Renal cortical epithelial cell (primary cell): ENCODE measurements at regions not wholly inside any gene's neighbourhood (a gene's known extent, or its start where the extent isn't known, plus 50 kb on each side); places are given as distances from the start of the nearest gene placed in this dataset.
A peak's percentile ranks its signal among the peaks of the same experiment; 100 is the strongest.

Source experiments
- DNase-seq: peaks from one replicate; pipeline ENCODE4 v3.0.0-alpha.2; 2011; ENCODE audit warnings: low read depth

DNA sequence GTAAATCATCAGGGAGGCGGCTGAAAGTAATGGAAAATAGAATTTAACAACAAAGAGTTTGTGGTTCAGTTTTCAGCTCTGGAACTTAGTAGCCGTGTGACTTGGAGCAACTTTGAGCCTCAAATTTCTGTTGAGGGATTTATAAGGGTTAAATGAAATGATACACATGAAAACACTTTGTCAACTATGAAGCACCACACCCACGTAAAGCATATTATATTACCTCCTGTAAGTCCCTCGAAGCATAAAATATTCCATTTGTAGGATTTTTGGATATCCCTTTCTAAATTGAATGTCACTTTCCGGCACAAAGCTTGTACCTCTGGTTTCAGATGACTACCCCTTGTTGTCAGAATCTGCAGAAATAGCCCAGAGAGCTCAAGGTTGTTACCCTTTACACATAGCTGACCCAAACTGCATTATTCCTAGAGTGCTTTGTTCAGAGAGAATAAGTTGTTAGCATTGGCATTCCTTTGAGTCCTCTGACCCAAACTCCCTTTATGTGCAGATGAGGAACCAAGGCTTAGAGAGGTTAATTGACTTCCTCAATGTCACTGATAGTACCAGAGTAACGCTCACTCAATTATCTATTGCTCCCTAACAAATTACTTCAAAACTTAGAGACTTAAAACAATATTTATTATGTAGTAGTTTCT, 187.9 kb upstream of the UMPS start:
- DNase-seq = no peak

DNA sequence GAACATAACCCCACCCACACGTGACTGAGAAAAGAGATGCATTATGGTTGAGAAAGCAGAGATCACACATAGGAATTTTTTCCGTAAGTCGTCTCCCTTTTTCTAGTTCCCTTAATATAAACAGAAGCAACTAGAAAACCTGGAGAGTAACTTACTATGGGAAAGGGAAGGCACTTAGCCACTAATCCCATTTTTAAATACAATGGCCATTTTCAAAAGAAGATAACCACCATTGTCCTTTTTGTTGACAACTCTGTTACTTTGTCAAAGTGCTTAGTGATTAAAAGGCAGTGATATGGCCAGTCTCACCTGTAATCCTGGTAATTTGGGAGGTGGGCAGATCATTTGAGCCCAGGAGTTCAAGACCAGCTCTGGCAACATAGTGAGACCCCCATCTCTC, 184.4 kb upstream of the UMPS start:
- no peak for DNase-seq

DNA sequence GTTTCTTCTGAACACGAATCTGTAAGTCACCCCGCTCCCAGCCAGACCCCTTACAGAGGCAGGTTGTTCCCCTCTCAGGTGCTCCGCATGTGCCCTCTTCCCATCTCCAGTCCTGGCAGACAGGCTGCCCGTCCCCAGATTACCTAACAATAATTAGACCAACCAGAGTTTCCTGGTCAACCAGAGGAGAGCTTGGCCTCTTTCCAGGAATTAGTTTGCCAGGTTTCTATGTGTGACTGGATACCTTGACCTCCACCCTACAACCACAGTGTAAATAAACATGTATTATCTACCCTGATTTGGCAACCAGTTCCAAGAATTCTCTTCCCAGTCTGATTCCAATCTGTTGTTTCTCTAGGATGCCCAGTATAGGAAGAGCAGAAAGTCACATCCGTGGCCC, 178.0 kb upstream of the UMPS start:
- DNase-seq = peak; percentile 95

DNA sequence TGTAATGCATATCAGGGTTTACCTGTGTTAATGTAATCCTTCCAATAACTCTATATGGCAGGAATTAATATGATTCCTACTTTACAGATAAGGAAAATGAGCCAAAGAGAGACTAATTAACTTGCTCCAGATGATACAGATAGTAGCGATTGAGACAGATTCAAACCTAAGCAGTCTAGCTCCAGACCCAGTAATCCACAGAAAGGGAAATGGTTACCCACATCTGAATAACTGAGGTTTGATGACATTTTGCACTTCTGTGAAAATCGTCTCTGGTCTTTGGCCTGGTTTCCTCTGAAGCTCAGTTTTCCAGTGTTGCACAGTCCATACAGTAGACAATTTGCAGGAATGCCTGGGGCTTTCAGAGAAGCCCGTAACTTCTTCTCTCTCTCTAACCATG, 177.1 kb upstream of the UMPS start:
- peak; percentile 5 for DNase-seq

DNA sequence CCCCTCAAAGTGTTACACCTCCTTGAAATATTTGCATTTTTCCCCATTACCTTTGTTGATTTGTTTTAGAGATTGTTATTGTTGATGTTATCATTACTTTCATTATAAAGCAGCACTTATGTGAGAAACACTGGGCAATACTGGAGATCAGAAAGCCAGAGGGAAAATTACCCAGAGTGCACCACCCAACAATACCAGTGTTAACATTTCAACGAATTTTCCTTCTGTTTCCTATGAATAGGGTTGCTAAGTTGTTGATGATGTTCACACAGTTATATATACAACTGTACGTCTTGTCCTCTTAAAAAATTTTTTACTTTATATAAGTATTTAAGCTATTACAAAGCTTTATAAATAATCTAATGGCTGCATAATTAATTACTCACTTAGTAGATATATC, 173.6 kb upstream of the UMPS start:
- DNase-seq = no peak

DNA sequence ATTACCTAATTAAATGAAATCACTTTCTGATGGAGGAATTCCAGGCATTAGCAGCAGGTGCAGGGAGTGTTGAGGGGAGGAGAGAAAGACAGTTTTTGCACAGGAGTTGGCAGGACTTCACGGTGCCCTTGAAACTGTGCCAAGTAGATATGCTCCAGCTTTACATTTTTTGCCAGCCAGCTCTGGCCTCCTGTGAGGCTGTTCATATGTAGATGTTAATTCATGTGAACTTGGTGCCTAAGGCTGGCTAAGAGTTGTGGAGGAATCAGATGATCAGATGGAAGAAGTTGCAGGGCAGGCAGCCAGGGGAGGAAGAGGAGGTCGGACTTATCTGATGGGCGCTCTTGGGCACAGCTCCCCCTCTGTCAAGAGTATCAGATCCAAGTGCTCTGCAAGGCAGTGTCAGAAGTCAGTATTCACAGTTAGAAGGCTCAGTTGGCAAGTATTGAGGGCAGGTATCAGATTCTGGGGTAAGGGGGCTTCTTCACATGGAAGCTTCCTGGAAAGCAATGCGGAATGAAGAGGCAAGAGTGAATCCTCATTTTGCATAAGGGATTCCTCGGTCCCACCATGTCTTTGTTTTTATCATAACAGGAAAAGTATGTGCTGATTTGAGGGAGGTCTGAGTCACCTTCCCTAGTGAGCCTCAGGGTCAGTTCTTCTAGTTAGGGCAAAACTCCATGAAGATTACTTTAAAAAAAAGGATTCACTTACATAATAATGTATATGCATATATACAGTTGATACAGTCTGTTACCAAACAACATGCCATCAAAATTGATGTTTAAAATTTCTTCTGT, 172.6 kb upstream of the UMPS start:
- peak; percentile 42 for DNase-seq

DNA sequence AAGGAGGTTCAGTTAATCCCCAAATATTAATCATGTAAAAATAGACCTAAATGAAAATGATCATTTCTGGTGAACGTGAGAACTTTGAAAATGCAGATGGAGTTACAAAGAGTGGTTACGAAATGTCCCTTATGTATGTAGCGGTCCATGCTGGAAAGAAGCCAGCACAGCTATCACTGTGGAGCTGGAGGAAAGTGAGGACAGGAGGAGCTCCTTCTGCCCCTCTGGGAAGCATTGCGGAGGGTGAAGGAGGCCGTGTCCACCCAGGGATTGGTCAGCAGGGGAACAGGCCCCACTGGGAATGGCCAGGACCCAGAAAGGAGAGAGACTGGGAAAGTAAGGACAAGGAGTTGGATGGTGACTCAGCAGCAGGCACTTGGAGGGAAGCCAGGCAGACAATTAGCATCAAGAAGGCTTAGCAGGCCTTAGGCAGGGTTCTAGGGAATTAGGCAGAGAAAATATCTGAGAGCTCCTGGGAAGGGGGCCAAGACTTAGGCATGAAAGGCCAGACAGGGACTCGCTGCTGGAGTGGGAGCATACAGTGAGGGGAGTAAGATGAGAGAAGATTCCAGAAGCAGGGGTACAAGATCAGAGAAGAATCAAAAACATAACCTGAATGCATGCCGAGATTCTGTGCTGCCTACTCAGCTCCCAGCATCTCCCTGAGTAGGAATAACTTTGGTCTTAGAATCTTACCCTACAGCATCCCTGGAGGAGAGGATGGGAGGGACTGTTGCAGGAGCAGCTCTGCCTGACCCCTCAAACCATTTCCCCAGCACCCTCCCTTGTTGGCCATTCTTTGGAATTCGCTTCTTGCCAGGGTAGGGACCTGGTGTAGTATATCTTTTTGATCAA, 171.0 kb upstream of the UMPS start:
- peak; percentile 97 for DNase-seq

DNA sequence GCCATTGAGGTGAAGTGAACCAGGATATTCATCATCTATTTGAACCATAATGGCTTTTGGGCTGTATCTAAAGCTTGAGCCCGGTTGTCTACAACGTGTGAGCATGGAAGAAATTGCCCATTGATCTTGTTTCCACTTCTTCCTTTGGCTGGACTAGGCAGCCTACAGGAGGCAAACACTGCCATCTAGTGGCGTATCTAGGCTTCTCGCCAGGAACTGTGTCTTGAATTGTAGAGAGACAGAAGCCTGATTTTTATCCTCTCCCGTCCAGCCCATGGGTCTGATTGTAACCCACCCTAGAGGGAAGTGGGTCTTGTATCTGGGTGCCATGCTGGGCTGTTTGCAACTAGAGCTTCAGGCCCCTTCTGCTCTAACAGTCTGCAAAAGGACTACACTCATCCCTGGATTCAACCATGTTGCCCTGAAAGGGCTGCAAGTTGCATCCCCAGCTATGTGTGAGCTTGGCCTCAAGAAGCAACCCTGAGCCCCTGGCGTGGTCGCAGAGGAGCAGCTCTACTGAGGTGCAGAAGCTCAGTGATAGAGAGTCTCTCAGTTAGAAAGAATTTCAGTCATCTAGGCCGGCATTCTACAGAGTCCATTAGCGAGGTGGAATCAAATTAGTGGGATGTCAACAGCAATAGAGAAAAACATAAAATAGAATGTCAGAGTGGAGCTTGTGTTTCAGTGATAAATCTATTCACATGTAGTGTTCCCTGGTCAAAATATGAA, 170.2 kb upstream of the UMPS start:
- peak; percentile 79 for DNase-seq

DNA sequence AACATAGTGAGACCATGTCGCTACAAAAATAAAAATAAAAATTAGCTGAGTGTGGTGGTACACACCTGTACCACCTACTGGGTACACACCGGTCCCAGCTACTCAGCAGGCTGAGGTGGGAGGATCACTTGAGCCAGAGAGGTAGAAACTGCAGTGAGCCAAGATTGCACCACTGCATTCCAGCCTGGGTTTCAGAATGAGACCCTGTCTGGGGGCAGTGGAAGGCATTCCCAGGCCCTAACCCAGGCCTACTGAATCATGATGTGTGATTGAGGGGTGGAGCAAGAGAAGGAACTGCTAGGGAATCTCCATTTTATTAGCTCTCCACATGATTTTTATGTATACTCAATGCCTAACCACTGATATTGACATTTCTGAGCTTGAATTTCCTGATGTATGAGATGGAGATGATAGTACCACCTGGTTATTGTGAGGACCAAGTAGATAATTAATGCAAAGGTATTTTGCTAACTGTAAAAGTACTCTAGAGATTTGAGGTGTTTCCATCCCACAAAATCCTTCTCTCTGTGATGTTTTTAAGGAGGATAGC, 169.5 kb upstream of the UMPS start:
- peak; percentile 23 for DNase-seq

DNA sequence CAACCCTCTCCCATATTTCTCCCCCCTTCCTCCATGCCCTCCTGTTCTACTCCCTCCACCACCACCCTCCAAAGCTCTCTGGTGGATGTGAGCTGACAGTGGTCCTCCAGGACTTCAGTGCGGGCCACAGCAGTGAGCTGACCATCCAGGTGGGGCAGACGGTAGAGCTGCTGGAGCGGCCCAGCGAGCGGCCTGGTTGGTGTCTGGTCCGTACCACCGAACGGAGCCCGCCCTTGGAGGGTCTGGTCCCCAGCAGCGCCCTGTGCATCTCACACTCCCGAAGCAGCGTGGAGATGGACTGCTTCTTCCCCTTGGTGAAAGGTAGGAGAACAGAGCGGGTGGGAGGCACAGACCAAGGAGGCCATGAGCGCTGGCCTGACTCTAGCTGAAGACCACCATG, 167.5 kb upstream of the UMPS start:
- no peak for DNase-seq

DNA sequence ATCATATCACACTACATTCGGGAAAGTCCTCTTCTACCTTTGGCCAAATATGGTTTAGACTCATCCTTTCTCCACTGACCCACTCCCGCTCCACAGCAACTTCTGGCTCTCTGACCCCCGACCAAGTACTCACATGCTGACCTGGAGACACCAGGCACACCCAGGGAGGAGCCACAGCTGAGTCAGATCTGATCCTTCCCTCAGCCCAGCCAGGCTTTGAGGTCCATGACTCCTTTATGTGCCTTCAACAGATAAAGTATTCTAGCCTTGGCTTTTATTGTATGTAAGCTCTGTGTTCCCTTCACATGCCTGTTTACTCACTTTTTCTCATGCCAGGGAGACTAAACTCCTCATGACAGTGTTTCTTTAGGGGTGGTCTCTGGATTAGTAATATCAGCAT, 166.9 kb upstream of the UMPS start:
- DNase-seq = no peak

DNA sequence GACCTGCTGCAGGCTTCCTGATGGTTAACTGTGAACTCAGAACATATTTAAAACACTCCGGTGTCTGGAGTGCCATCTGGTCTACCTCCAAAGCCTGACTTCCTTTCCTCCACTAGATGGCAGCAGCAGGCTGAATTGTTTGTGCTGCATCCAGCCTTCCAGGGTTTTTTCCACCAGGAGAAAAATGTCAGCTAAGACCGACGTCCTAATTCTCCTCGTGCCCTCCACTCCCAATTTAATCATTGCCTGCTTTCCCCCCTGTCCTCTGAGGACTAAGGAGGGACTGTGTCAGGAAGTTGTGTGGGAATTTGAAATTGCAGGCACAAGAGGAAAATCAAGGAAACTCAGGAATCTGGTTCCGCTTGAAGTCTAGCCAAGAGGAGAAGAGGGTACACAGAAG, 165.2 kb upstream of the UMPS start:
- peak; percentile 58 for DNase-seq

DNA sequence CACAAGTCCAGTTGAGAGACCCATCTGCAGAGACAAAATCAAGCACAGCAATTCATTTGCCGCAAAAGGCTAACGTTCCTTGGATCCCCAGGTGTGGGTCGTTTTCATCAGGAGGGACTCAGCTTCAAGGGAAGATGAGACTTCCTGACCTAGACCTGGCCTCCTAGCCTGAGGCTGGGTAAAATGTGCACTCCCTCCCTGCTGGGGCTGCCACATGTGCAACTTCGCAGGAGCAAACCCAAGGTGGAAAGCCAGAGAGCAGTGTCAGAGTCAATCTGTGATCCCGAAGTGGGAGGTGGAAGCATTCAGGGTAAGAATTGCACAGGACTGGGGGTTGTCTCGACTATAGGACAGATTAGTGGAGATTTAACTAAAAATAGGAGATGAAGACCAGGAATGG, 164.7 kb upstream of the UMPS start:
- DNase-seq = no peak

DNA sequence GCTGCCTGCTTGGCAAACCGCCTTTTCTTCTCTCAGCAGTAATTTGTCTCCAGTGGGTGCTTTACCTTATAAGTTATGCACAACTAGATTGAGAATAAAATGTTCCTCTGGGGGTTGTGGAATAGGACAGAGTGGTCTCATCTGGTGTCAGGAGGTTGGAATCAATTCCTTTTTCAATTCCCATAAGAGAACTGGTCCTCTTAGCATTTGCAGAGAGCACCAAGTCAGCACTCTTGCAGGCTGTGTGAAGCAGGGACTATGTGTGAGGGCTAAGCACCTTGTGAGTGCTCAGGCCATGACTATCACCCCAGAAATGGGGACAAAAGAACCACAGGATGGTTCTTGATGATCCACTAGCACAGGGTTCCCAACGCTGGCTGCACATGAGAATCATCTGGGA, 163.6 kb upstream of the UMPS start:
- DNase-seq = no peak

DNA sequence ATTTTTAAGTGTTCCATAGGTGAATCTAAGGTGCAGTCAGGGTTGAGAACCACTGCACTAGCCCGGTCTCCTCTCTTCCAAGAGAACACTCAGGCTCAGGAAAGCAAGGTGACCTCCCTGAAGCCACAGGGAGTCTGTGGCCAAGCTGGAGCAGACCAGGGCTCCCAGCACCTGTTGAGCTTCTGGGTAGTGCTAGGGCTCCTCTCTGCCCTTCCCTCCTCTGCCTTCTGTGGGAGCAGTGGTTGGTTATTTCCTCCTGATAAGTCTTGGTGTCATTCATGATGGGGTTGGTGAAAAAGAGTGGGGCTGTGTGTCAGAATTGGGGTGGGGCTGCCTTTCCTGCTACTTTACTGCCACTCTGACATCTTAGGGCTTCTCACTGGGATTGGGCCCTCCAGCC, 163.1 kb upstream of the UMPS start:
- DNase-seq = no peak

DNA sequence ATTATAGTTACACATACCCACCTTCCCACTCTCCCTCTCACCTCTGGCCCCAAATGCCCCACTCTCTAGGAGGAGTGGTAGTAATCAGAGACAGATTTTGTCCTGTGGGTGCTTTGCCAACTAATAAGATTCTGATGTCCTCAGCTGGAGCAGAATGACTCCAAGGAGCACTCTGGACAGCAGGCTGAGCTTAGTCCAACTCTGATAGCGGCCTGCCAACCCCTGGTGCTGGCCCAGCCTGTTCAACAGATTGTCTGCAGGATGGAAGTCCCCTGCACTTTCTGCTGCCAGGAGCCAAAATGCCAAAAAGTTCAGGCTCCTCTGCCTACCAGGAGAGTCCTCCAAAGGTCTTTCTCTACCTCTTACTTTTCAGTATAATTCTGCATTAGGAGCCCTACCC, 160.5 kb upstream of the UMPS start:
- no peak for DNase-seq

DNA sequence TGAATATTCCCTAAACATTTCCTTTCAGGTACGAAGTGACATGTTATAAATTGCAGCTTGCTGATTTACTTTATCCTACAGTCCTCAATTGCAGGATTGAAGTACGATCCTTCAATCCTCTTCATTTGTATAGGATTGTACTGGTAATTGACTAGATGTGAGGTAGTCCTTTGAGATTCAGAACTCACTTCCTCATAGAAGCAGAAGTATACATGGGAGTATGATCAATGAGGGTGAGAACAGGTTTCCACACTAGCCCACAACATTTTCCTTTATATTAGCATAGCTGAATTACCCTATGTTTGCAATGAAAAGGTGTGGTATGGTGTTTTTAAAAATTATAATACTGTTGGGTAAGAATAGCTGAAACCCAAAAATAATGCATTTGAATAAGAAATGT, 160.0 kb upstream of the UMPS start:
- no peak for DNase-seq

DNA sequence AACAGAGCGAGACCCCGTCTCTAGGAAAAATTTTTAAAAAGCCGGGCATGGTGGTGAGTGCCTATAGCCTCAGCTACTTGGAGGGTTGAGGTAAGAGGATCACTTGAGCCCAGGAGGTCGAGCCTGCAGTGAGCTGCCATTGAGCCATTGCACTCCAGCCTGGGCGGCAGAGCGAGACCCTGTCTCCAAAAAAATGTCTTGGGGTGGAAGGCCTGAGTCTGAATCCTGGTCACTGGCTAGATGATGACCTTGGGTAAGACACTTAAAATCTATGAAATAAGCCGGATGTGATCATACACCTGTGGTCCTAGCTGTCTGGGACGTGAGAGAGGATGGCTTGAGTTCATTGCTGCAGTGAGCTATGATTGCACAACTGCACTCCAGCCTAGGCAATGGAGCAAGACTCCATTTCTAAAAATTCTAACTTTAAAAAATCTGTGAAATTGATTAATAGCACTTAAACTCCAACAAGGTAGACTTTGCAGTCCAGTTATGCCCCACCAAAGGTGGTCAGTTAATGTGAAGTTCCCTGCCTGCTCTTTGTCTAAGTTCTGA, 157.3 kb upstream of the UMPS start:
- DNase-seq = no peak

DNA sequence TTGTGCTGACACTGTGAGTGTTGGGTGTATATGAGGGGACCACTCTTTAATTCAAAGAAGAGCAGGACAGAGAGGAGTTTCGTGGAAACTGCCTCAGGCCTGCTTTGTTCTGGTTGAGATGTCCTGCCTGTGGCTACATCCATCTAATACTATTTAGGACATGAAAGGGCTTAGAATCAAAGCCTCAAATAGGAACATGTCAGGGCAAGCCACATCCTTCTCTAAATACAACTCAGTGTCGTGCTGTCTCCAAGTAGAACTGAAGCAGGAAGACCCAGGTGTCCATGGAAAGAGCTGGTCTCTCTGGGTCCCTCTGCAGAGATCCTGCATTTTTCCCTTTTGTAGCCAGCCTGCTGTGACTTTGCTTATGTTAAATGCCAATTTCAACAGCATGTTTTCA, 156.2 kb upstream of the UMPS start:
- no peak for DNase-seq

DNA sequence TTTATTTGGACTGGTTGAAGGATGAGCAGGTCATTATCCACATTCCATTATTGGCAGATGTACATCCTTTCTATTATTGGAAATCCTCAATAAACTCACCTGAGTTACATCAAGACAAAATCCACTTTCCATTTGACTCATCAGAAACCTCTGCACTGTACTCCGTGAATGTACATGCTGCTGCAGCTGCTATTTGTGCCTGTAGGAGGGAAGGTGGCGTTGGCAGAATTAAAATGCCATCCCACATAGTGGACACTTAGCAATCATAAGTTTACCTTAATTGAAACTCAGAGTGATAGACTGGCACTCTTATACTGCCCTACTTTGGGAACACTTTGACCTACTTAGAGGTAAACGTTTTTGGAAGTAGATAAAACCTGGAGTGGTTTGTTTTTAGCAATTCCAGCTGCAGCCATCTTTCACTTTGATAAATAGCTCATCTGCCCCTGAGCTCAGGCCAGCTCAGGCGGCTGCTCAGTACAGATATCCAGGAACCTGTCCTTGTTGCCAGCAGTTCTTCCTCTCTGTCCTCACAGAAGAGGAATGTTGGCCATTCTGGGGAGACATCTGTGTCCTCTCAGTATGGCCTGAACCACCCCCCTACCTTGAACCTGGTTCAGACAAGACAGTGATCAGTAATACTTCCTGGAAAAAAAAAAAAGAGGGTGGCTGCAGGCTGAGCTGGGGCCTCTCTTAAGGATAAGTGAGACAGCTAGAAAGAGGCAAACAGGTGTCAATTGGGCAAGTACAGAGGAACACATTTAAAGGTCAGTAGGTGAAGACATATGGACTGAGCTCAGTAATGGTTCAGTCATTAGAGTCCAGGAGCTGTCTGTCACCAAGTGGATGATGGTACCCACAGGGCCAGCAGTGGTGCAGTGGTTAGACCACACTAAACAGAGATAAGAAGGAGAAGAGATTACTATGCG, 153.4 kb upstream of the UMPS start:
- no peak for DNase-seq
